Smooth muscle cell (in vitro differentiated cells): ENCODE measurements at regions not wholly inside any gene's neighbourhood (a gene's known extent, or its start where the extent isn't known, plus 50 kb on each side); places are given as distances from the start of the nearest gene placed in this dataset.

Experiments
- DNase-seq: peaks from one replicate; lab custom pipeline; 2025; ENCODE audit not compliant: unreplicated experiment; lab: John Stamatoyannopoulos, UW
- H2AFZ ChIP-seq: fragments of 200-600 bp; sonication (generic); 2 replicates; pipeline ENCODE4 v1.6.0; 2016; ENCODE audit warnings: antibody characterized with exemption, low read depth, mild to moderate bottlenecking
- H3F3A ChIP-seq: fragments of 200-600 bp; sonication (generic); 2 replicates; pipeline ENCODE4 v1.6.0; 2017; ENCODE audit warnings: antibody characterized with exemption, low read depth
- H3K27ac ChIP-seq: fragments of 200-600 bp; sonication (generic); 2 replicates; pipeline ENCODE4 v1.5.1; 2016; ENCODE audit warnings: low read depth, mild to moderate bottlenecking
- H3K27me3 ChIP-seq: fragments of 200-600 bp; sonication (generic); 2 replicates; pipeline ENCODE4 v1.6.1; 2016; ENCODE audit warnings: low read depth, mild to moderate bottlenecking
- H3K36me3 ChIP-seq: fragments of 200-600 bp; sonication (generic); 2 replicates; pipeline ENCODE4 v1.5.1; 2016; ENCODE audit warnings: low read depth
- H3K4me1 ChIP-seq: fragments of 200-600 bp; sonication (generic); 2 replicates; pipeline ENCODE4 v1.5.1; 2016; ENCODE audit warnings: low read depth
- H3K4me2 ChIP-seq: fragments of 200-600 bp; sonication (generic); 2 replicates; pipeline ENCODE4 v1.6.0; 2016; ENCODE audit warnings: mild to moderate bottlenecking
- H3K4me3 ChIP-seq: fragments of 200-600 bp; sonication (generic); 2 replicates; pipeline ENCODE4 v1.5.1; 2016; ENCODE audit warnings: mild to moderate bottlenecking
- H3K79me2 ChIP-seq: fragments of 200-600 bp; sonication (generic); 2 replicates; pipeline ENCODE4 v1.6.0; 2016; ENCODE audit warnings: low read depth, mild to moderate bottlenecking
- H3K9ac ChIP-seq: fragments of 200-600 bp; sonication (generic); 2 replicates; pipeline ENCODE4 v1.6.0; 2016; ENCODE audit warnings: low read depth
- H3K9me3 ChIP-seq: fragments of 200-600 bp; sonication (generic); replicated peaks from 2 replicates; pipeline ENCODE4 v1.5.1; 2016; ENCODE audit warnings: low read depth
- H4K20me1 ChIP-seq: fragments of 200-600 bp; sonication (generic); 2 replicates; pipeline ENCODE4 v1.6.0; 2016; ENCODE audit warnings: low read depth
- WGBS: methylation state at CpG from one replicate; pipeline ENCODE4 v1.1.7; 2016; ENCODE audit warnings: low lambda C conversion rate; 5-methylcytosine and 5-hydroxymethylcytosine counted together
- TF ChIP-seq, protein P1 (sequence below): fragments of 200-600 bp; sonication (generic); IDR thresholded peaks from 2 replicates; pipeline ENCODE4 v1.5.1; 2017; ENCODE audit warnings: borderline replicate concordance, mild to moderate bottlenecking, antibody characterized with exemption; ENCODE audit not compliant: insufficient read depth, poor library complexity, severe bottlenecking

DNA sequence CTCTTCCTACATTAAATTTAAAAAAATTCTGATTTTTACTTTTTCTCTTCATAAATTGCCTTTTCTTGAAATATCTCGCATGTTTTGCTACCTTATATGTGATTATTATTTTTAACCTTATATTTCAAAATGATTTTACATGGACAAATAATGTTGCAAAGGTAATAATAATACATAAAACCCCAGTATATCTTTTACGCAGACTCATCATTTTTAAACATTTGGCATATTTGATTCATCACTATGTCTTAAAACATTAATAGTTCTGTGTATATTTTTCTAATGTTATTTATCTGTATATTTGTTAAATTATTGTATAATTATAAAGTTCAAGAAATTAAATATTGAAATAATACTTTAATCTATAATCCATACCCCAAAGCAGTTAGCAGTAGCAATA is 350.8 kb downstream of the RPL10L start:
- no peak for DNase-seq
- no peaks in the 10 kb centered on the region for H3K9me3 ChIP-seq
- H4K20me1 ChIP-seq, result no peaks in the 10 kb centered on the region
- H3K79me2 ChIP-seq, result no peaks in the 10 kb centered on the region
- no peak overlapping the region for H3K27ac ChIP-seq
- H3K27me3 ChIP-seq, result no peaks in the 10 kb centered on the region
- no peak overlapping the region for H3K4me2 ChIP-seq
- no peak overlapping the region for H2AFZ ChIP-seq
- WGBS, result 88% methylated on average over 2 of the region's 2 CpGs
- H3F3A ChIP-seq, result no peaks in the 10 kb centered on the region
- no peak overlapping the region for H3K9ac ChIP-seq
- no peak overlapping the region for H3K4me3 ChIP-seq
- TF ChIP-seq, protein P1, sequence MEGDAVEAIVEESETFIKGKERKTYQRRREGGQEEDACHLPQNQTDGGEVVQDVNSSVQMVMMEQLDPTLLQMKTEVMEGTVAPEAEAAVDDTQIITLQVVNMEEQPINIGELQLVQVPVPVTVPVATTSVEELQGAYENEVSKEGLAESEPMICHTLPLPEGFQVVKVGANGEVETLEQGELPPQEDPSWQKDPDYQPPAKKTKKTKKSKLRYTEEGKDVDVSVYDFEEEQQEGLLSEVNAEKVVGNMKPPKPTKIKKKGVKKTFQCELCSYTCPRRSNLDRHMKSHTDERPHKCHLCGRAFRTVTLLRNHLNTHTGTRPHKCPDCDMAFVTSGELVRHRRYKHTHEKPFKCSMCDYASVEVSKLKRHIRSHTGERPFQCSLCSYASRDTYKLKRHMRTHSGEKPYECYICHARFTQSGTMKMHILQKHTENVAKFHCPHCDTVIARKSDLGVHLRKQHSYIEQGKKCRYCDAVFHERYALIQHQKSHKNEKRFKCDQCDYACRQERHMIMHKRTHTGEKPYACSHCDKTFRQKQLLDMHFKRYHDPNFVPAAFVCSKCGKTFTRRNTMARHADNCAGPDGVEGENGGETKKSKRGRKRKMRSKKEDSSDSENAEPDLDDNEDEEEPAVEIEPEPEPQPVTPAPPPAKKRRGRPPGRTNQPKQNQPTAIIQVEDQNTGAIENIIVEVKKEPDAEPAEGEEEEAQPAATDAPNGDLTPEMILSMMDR, result no peak
- no peaks in the 10 kb centered on the region for H3K36me3 ChIP-seq
- no peaks in the 10 kb centered on the region for H3K4me1 ChIP-seq

DNA sequence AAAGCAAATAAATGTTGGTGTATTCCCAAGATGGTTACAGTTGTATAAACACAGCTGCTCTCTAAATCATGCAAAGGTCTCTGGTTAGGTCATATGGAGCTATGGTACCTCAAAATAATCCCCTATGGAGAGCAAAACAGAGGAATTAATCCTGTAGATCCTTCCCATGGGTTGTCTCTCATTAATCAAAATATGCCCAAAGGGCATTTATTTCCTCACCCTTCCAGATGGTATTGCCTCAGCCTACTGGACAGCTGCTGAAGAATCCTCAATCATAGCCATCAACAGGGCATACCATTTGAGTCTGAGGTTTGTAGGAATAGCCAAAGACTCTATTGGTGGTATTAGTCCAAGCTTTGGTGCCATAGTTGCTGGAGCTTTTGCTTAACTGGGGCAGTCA is 360.9 kb downstream of the RPL10L start:
- H2AFZ ChIP-seq, result no peak overlapping the region
- no peak overlapping the region for H3K9ac ChIP-seq
- H3K4me3 ChIP-seq, result no peak overlapping the region
- H3K9me3 ChIP-seq, result no peaks in the 10 kb centered on the region
- H3K27ac ChIP-seq, result no peak overlapping the region
- no peaks in the 10 kb centered on the region for H4K20me1 ChIP-seq
- H3F3A ChIP-seq, result no peaks in the 10 kb centered on the region
- no peak overlapping the region for H3K4me2 ChIP-seq
- H3K27me3 ChIP-seq, result no peaks in the 10 kb centered on the region
- TF ChIP-seq, protein P1, result no peak
- H3K79me2 ChIP-seq, result no peaks in the 10 kb centered on the region
- DNase-seq, result no peak
- no peaks in the 10 kb centered on the region for H3K36me3 ChIP-seq
- H3K4me1 ChIP-seq, result no peaks in the 10 kb centered on the region

DNA sequence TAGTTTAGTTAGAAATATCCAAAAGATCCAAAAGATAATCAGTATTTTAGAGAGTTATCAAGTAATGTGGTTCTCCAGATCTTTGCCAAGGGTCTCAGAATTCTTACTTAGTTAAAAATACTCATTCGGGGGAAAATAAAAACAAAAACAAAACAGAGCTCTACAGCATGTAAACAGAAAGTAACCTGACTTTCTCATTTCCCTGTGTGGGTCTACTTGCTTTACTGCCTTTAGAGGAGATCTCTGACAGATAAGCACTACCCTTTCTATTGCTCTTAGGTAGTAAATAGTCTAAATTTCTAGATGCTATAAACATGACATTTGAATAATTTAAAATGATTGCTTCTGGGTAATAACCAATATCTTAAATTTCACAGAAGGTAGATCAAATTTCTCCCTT is 371.8 kb downstream of the RPL10L start:
- Histone ChIP-seq H3K9me3 (no peaks in the 10 kb centered on the region), H3K9ac (no peak overlapping the region), H4K20me1 (no peaks in the 10 kb centered on the region), H3K27me3 (no peaks in the 10 kb centered on the region), H3K4me2 (no peak overlapping the region), H3K79me2 (no peaks in the 10 kb centered on the region), H3K4me3 (no peak overlapping the region), H3K4me1 (no peaks in the 10 kb centered on the region), H3F3A (no peaks in the 10 kb centered on the region), H3K27ac (no peak overlapping the region), H2AFZ (no peak overlapping the region), H3K36me3 (no peaks in the 10 kb centered on the region)
- 70% methylated on average over 1 of the region's 1 CpG for WGBS
- TF ChIP-seq, protein P1, result no peak
- no peak for DNase-seq

DNA sequence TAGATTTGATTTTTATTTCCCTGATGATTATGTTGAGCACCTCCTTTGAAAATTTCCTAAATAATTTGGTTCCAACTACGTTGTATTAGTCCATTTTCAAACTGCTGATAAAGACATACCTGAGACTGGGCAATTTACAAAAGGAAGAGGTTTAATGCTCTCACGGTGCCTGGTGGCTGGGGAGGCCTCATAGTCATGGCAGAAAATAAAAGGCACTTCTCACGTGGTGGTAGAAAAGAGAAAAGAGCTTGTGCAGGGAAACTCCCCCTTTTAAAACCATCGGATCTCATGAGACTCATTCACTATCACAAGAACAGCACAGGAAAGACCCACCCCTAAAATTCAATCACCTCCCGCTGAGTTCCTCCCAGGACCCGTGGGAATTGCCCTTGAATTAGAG is 372.3 kb downstream of the RPL10L start:
- no peaks in the 10 kb centered on the region for H3K27me3 ChIP-seq
- H3K27ac ChIP-seq, result no peak overlapping the region
- H3F3A ChIP-seq, result no peaks in the 10 kb centered on the region
- DNase-seq, result no peak
- no peak overlapping the region for H3K4me2 ChIP-seq
- H3K4me3 ChIP-seq, result no peak overlapping the region
- H3K9me3 ChIP-seq, result no peaks in the 10 kb centered on the region
- TF ChIP-seq, protein P1, result no peak
- no peaks in the 10 kb centered on the region for H3K4me1 ChIP-seq
- H3K9ac ChIP-seq, result no peak overlapping the region
- no peaks in the 10 kb centered on the region for H3K79me2 ChIP-seq
- H3K36me3 ChIP-seq, result no peaks in the 10 kb centered on the region
- no peaks in the 10 kb centered on the region for H4K20me1 ChIP-seq
- WGBS, result 47% methylated on average over 6 of the region's 6 CpGs
- H2AFZ ChIP-seq, result no peak overlapping the region
